ENCODE measurements at regions not wholly inside any gene's neighbourhood (a gene's known extent, or its start where the extent isn't known, plus 50 kb on each side); places are given as distances from the start of the nearest gene placed in this dataset.
"Not testable (repeated sequence)": the region's sequence is repeated elsewhere in the genome, so short reads cannot be mapped to it uniquely, and the experiment has no call there.

DNA sequence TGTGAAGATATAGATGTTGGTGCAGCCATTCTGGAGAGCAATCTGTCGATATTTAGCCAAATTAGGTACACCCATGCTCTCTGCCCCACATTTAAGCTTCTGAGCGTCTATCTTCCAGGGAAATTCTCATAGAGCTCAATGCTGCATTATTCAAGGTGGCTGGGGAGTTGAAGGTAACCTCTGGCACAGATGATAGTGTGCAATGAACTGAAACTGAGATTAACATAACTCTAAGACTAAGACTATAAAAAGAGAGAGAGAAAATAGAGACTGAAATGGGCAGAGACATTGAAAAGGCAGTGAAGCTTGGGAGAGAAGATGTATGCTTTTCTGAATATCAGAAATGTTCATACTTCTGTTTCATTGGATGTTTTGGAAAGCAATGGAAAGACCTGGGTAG, 1197.0 kb upstream of the AUTS2 start:
- no peak overlapping the region for H3K4me3 ChIP-seq (ENCODE audit: low read depth, low read length)
- no peak for DNase-seq (ENCODE audit: low read depth)
- TF ChIP-seq CTCF (IDR thresholded peaks at IDR 0.05; ENCODE audit: insufficient read depth, low read depth, low read length, missing control alignments), result no peak

GRCh38 chr7:68406480-68406879, 1191.8 kb upstream of the AUTS2 start:
- no peak for TF ChIP-seq CTCF (IDR thresholded peaks at IDR 0.05; ENCODE audit: insufficient read depth, low read depth, low read length, missing control alignments)
- no peak for DNase-seq (ENCODE audit: low read depth)
- no peak overlapping the region for H3K4me3 ChIP-seq (ENCODE audit: low read depth, low read length)

GRCh38 chr7:68407460-68407859, 1190.8 kb upstream of the AUTS2 start:
- no peak for TF ChIP-seq CTCF (IDR thresholded peaks at IDR 0.05; ENCODE audit: insufficient read depth, low read depth, low read length, missing control alignments)
- no peak for DNase-seq (ENCODE audit: low read depth)
- no peak overlapping the region for H3K4me3 ChIP-seq (ENCODE audit: low read depth, low read length)

GRCh38 chr7:68408873-68409272, 1189.4 kb upstream of the AUTS2 start:
- no peak for DNase-seq (ENCODE audit: low read depth)
- no peak overlapping the region for H3K4me3 ChIP-seq (ENCODE audit: low read depth, low read length)
- TF ChIP-seq CTCF (IDR thresholded peaks at IDR 0.05; ENCODE audit: insufficient read depth, low read depth, low read length, missing control alignments), result no peak

- no peak overlapping the region for H3K4me3 ChIP-seq (ENCODE audit: low read depth, low read length)
- TF ChIP-seq CTCF (IDR thresholded peaks at IDR 0.05; ENCODE audit: insufficient read depth, low read depth, low read length, missing control alignments), result no peak
- no peak for DNase-seq (ENCODE audit: low read depth)
These were observed 1188.4 kb upstream of the AUTS2 start for GRCh38 chr7:68409851-68410250.

GRCh38 chr7:68410693-68411092, 1187.6 kb upstream of the AUTS2 start:
- DNase-seq (ENCODE audit: low read depth); H3K4me3 ChIP-seq (ENCODE audit: low read depth, low read length): not testable (repeated sequence)

DNA sequence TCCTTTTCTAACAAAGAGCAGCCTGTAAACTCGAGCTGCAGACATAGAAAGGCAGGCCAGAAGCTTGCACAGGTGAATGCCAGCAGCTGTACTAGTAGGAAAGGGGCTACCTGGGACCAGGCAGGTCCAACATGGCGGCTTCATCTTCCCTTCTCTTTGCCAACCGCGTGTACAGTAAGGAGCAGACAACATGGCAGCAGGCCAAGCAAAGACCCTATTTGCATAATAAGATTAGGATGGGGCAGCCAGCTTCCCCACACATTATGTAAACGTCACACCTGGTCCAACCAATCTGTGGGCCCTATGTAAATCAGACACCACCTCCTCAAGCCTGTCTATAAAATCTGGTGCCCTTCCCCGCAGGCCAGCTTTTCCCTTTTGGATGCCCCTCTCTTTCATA, 1186.5 kb upstream of the AUTS2 start:
- no peak for DNase-seq (ENCODE audit: low read depth)
- no peak for TF ChIP-seq CTCF (IDR thresholded peaks at IDR 0.05; ENCODE audit: insufficient read depth, low read depth, low read length, missing control alignments)
- H3K4me3 ChIP-seq (ENCODE audit: low read depth, low read length), result no peak overlapping the region

Data from GM12865 (cell line).